Upper lobe of left lung (tissue), 4 donors: ENCODE measurements at regions not wholly inside any gene's neighbourhood (a gene's known extent, or its start where the extent isn't known, plus 50 kb on each side); places are given as distances from the start of the nearest gene placed in this dataset.

Experiments used
- EP300 ChIP-seq, 4 donors: sonication (generic); formaldehyde crosslinking; IDR thresholded peaks; one replicate each; pipeline ENCODE4 v1.5.1; 2017; ENCODE audit warnings: antibody characterized with exemption in 4 of 4, control low read depth in 2 of 4
- POLR2A ChIP-seq, 4 donors: fragments of 450-650 bp; IDR thresholded peaks; one replicate each; pipeline ENCODE4 v1.5.1; 2016 to 2017; ENCODE audit warnings: antibody characterized with exemption in 4 of 4, mild to moderate bottlenecking in 2 of 4
- POLR2AphosphoS5 ChIP-seq, 2 donors: sonication (generic); formaldehyde crosslinking; IDR thresholded peaks; one replicate each; pipeline ENCODE4 v1.5.1; 2017; ENCODE audit warnings: antibody characterized with exemption in 2 of 2
- TF ChIP-seq, protein P1 (sequence below), 6 experiments: fragments of 450-650 bp in 4 of 6; fragments of 200-600 bp in 2 of 6; sonication (generic) in 2 of 6; IDR thresholded peaks; one replicate each; pipeline ENCODE4 v1.5.1; 2016 to 2019; ENCODE audit warnings: antibody characterized with exemption in 6 of 6

DNA sequence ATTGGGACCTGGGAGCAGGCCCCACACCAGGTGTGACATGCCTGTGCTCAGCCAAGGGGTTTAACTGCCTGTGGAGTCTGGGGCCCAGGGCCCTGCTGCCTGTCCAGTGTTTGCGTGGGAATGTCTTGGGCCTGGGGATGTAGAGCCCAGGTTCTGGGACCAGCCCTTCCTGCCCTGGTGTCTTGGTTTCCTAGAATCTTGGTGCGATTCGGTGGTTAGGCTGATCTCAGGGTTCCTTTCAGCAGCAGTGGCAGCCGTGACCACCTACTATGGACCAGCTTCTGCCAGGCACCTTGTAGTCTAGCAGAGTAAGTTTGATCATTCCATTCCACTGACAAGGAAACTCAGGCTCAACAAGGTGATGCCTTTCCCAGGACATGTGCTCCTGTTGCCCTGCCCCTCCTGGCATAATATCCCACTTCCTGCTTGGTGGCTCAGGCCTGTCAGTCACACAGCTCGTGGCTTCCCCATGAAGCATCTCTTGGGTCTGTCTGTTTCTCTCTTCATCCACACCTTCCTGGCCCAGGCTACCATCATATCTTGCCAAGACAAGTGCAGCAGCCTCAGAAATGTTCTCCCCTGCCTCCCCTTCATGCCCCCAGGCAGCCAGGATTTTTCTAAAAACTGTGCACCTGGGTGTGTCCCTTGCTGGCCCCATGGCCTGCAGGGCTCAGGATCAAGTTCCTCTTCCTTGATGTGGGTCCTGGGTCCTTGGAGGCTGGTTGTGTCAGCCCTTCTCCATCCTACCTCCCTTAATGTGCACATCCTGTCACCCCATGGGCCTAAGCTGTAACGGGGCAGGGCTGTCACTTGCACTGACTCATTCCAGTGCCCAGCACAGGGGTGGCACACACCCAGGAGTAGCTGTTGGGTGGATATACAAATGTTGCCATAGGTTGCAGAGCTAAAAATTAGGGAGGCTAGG is 101.6 kb downstream of the SLC25A47 start:
- TF ChIP-seq EP300 (IDR thresholded peaks at IDR 0.05) (no peak), POLR2A (IDR thresholded peaks at IDR 0.05) (no peak), POLR2AphosphoS5 (IDR thresholded peaks at IDR 0.05) (no peak)
- TF ChIP-seq, protein P1, sequence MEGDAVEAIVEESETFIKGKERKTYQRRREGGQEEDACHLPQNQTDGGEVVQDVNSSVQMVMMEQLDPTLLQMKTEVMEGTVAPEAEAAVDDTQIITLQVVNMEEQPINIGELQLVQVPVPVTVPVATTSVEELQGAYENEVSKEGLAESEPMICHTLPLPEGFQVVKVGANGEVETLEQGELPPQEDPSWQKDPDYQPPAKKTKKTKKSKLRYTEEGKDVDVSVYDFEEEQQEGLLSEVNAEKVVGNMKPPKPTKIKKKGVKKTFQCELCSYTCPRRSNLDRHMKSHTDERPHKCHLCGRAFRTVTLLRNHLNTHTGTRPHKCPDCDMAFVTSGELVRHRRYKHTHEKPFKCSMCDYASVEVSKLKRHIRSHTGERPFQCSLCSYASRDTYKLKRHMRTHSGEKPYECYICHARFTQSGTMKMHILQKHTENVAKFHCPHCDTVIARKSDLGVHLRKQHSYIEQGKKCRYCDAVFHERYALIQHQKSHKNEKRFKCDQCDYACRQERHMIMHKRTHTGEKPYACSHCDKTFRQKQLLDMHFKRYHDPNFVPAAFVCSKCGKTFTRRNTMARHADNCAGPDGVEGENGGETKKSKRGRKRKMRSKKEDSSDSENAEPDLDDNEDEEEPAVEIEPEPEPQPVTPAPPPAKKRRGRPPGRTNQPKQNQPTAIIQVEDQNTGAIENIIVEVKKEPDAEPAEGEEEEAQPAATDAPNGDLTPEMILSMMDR (IDR thresholded peaks at IDR 0.05), result no peak
